Left ventricle myocardium inferior (tissue), 1 donor: ENCODE measurements at regions not wholly inside any gene's neighbourhood (a gene's known extent, or its start where the extent isn't known, plus 50 kb on each side); places are given as distances from the start of the nearest gene placed in this dataset.

ENCODE experiments used
- DNase-seq: peaks from one replicate; pipeline ENCODE4 v3.0.0-alpha.2; 2020
- H3K27ac ChIP-seq: fragments of 200-600 bp; replicated peaks from 2 replicates; pipeline ENCODE4 v1.8.0; 2021
- H3K27me3 ChIP-seq: fragments of 200-600 bp; 2 replicates; pipeline ENCODE4 v1.8.0; 2021; ENCODE audit warnings: low read depth
- H3K36me3 ChIP-seq: fragments of 200-600 bp; 2 replicates; pipeline ENCODE4 v1.8.0; 2021
- H3K4me1 ChIP-seq: fragments of 200-600 bp; 2 replicates; pipeline ENCODE4 v1.8.0; 2021
- H3K4me3 ChIP-seq: fragments of 200-600 bp; 2 replicates; pipeline ENCODE4 v1.8.0; 2021; ENCODE audit warnings: mild to moderate bottlenecking, moderate library complexity
- H3K9me3 ChIP-seq: fragments of 200-600 bp; replicated peaks from 2 replicates; pipeline ENCODE4 v1.8.0; 2021
- CTCF ChIP-seq: fragments of 200-600 bp; IDR thresholded peaks from 2 replicates; pipeline ENCODE4 v1.8.0; 2021; ENCODE audit warnings: antibody characterized with exemption, mild to moderate bottlenecking, borderline replicate concordance
- intact Hi-C: fragments of 100-400 bp; cut with micrococcal nuclease; formaldehyde crosslinking; loops from one replicate; pipeline ENCODE4 v1.11.0; 2022
- donor health status: DM: no; HTN: yes; CAD: no; lungs with severe emphysema.

- Histone ChIP-seq H3K4me3 (no peak overlapping the region), H3K36me3 (no peaks in the 10 kb centered on the region), H3K27me3 (no peaks in the 10 kb centered on the region), H3K9me3 (no peaks in the 10 kb centered on the region), H3K4me1 (no peaks in the 10 kb centered on the region), H3K27ac (no peak overlapping the region)
- intact Hi-C loops: no loop called here
- no peak for TF ChIP-seq CTCF
- DNase-seq: no peak
These were observed 71.6 kb downstream of the CCDC71L start for GRCh38 chr7:106589198-106589879.

DNA sequence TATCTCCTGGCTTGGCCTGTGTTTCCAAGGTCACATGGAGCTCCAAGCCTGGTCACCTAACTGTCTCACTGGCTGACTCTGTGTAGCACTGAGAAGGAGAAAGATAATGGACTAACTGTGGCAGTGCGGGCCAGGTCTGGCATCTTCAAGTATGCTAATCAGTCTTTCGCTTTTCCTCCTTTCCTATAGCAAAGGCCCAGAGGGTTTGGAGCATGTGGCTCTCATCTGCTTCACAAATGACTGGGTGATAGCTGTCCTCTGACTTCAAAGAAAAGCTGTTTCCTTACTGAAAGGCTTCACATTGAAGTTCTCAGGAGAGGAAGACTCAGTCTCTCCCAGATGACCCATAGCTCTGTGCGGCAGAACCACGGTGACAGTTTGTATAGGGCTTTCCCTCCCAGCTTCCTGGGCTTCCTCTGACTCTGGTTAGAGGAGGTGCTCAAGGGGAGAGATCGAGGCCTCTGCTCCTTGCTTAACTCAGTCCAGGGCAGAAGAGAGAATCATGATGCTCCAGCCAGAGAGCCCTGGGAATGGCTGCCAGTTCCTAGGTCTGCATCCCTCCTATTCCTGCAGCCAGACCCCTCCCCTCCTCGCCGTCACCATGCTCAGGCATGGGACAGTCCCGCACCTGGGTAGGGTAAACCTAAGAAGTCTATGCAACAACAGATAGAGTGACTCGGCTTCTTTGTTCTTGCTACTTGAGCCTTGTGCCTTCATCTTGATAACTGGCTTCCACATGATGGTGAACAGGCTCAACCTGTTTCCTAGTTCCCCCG, 72.3 kb downstream of the CCDC71L start:
- Histone ChIP-seq H3K4me1 (no peaks in the 10 kb centered on the region), H3K9me3 (no peaks in the 10 kb centered on the region), H3K27me3 (no peaks in the 10 kb centered on the region), H3K4me3 (no peak overlapping the region), H3K27ac (no peak overlapping the region), H3K36me3 (no peaks in the 10 kb centered on the region)
- no peak for DNase-seq
- intact Hi-C loops: no loop called here
- TF ChIP-seq CTCF: no peak

GRCh38 chr7:106584914-106585759, 75.8 kb downstream of the CCDC71L start:
- intact Hi-C loops: no loop called here
- Histone ChIP-seq H3K4me3 (no peak overlapping the region), H3K9me3 (no peaks in the 10 kb centered on the region), H3K36me3 (no peaks in the 10 kb centered on the region), H3K27me3 (no peaks in the 10 kb centered on the region), H3K27ac (no peak overlapping the region), H3K4me1 (no peaks in the 10 kb centered on the region)
- DNase-seq: no peak
- no peak for TF ChIP-seq CTCF

GRCh38 chr7:106583706-106584690, 77.0 kb downstream of the CCDC71L start:
- Histone ChIP-seq H3K4me1 (no peaks in the 10 kb centered on the region), H3K4me3 (no peak overlapping the region), H3K9me3 (no peaks in the 10 kb centered on the region), H3K36me3 (no peaks in the 10 kb centered on the region), H3K27ac (no peak overlapping the region), H3K27me3 (no peaks in the 10 kb centered on the region)
- TF ChIP-seq CTCF: no peak
- intact Hi-C loops: no loop called here
- DNase-seq: no peak
